Astrocyte (in vitro differentiated cells and primary cell): ENCODE measurements at regions not wholly inside any gene's neighbourhood (a gene's known extent, or its start where the extent isn't known, plus 50 kb on each side); places are given as distances from the start of the nearest gene placed in this dataset.

Source experiments
- DNase-seq: peaks from one replicate; pipeline ENCODE4 v3.0.0-alpha.2; 2010; ENCODE audit warnings: low read depth
- FAIRE-seq: peaks from 2 replicates; lab custom pipeline; 2011; peaks lifted over from hg19 to GRCh38; lab: Jason Lieb, UNC
- H2AFZ ChIP-seq: 2 replicates; pipeline ENCODE4 v1.6.0; 2012; ENCODE audit warnings: low read depth, low read length, inconsistent platforms
- H3K27ac ChIP-seq: 2 replicates; pipeline ENCODE4 v1.5.1; 2011; ENCODE audit warnings: low read depth, low read length, inconsistent platforms
- H3K27me3 ChIP-seq: 2 replicates; pipeline ENCODE4 v1.6.0; 2011; ENCODE audit warnings: low read length, inconsistent platforms; ENCODE audit not compliant: insufficient read depth
- H3K36me3 ChIP-seq: 2 replicates; pipeline ENCODE4 v1.5.1; 2011; ENCODE audit warnings: low read length, inconsistent platforms; ENCODE audit not compliant: insufficient read depth
- H3K4me1 ChIP-seq: 2 replicates; pipeline ENCODE4 v1.5.1; 2011; ENCODE audit warnings: low read length, inconsistent platforms; ENCODE audit not compliant: insufficient read depth
- H3K4me2 ChIP-seq: 2 replicates; pipeline ENCODE4 v1.6.0; 2012; ENCODE audit warnings: low read length, inconsistent platforms
- H3K4me3 ChIP-seq: 2 replicates; pipeline ENCODE4 v1.5.1; 2011; ENCODE audit warnings: low read depth, mild to moderate bottlenecking, low read length, inconsistent platforms; ENCODE audit not compliant: insufficient read depth
- H3K79me2 ChIP-seq: 2 replicates; pipeline ENCODE4 v1.6.0; 2012; ENCODE audit warnings: mild to moderate bottlenecking, low read length, inconsistent platforms; ENCODE audit not compliant: insufficient read depth
- H3K9ac ChIP-seq: 2 replicates; pipeline ENCODE4 v1.6.0; 2012; ENCODE audit warnings: mild to moderate bottlenecking, low read length, inconsistent platforms
- H3K9me3 ChIP-seq: 2 replicates; pipeline ENCODE4 v1.5.1; 2012; ENCODE audit warnings: low read depth, mild to moderate bottlenecking, low read length, inconsistent platforms; ENCODE audit not compliant: insufficient read depth
- H4K20me1 ChIP-seq: 2 replicates; pipeline ENCODE4 v1.6.0; 2012; ENCODE audit warnings: low read length, inconsistent platforms; ENCODE audit not compliant: insufficient read depth
- H3K27ac Mint-ChIP-seq: one replicate; pipeline ENCODE4 v1.8.0; 2021; ENCODE audit warnings: mild to moderate bottlenecking, mixed read lengths; ENCODE audit not compliant: unreplicated experiment
- H3K27me3 Mint-ChIP-seq: one replicate; pipeline ENCODE4 v1.8.0; 2021; ENCODE audit warnings: low read depth, mixed read lengths; ENCODE audit not compliant: unreplicated experiment
- H3K36me3 Mint-ChIP-seq: one replicate; pipeline ENCODE4 v1.8.0; 2021; ENCODE audit warnings: low read depth, mixed read lengths; ENCODE audit not compliant: unreplicated experiment
- H3K4me1 Mint-ChIP-seq: one replicate; pipeline ENCODE4 v1.8.0; 2021; ENCODE audit warnings: low read depth, mixed read lengths; ENCODE audit not compliant: unreplicated experiment
- H3K4me3 Mint-ChIP-seq: one replicate; pipeline ENCODE4 v1.8.0; 2021; ENCODE audit warnings: mild to moderate bottlenecking, moderate library complexity, mixed read lengths; ENCODE audit not compliant: unreplicated experiment
- H3K9me3 Mint-ChIP-seq: one replicate; pipeline ENCODE4 v1.8.0; 2021; ENCODE audit warnings: mild to moderate bottlenecking, mixed read lengths; ENCODE audit not compliant: unreplicated experiment
- EZH2 ChIP-seq: IDR thresholded peaks from 2 replicates; pipeline ENCODE4 v1.6.1; 2012; ENCODE audit warnings: mild to moderate bottlenecking, low read length, inconsistent platforms; ENCODE audit not compliant: insufficient read depth
- TF ChIP-seq, protein P1 (sequence below): IDR thresholded peaks from 2 replicates; pipeline ENCODE4 v1.5.1; 2011; ENCODE audit warnings: low read depth, mild to moderate bottlenecking, inconsistent platforms, low read length, moderate library complexity; ENCODE audit not compliant: insufficient read depth

GRCh38 chr2:21818212-21818795 is 694.5 kb downstream of the TDRD15 start:
- Mint-ChIP-seq H3K4me1 (no peaks in the 10 kb centered on the region), H3K4me3 (no peak overlapping the region), H3K9me3 (no peaks in the 10 kb centered on the region), H3K36me3 (no peaks in the 10 kb centered on the region), H3K27ac (no peak overlapping the region), H3K27me3 (no peaks in the 10 kb centered on the region)
- Histone ChIP-seq H3K79me2 (no peaks in the 10 kb centered on the region), H3K9me3 (no peaks in the 10 kb centered on the region), H3K9ac (no peak overlapping the region), H4K20me1 (no peaks in the 10 kb centered on the region), H3K4me2 (no peak overlapping the region), H3K4me1 (no peaks in the 10 kb centered on the region), H3K36me3 (no peaks in the 10 kb centered on the region), H2AFZ (no peak overlapping the region), H3K4me3 (no peak overlapping the region), H3K27me3 (no peaks in the 10 kb centered on the region), H3K27ac (no peak overlapping the region)
- TF ChIP-seq, protein P1, sequence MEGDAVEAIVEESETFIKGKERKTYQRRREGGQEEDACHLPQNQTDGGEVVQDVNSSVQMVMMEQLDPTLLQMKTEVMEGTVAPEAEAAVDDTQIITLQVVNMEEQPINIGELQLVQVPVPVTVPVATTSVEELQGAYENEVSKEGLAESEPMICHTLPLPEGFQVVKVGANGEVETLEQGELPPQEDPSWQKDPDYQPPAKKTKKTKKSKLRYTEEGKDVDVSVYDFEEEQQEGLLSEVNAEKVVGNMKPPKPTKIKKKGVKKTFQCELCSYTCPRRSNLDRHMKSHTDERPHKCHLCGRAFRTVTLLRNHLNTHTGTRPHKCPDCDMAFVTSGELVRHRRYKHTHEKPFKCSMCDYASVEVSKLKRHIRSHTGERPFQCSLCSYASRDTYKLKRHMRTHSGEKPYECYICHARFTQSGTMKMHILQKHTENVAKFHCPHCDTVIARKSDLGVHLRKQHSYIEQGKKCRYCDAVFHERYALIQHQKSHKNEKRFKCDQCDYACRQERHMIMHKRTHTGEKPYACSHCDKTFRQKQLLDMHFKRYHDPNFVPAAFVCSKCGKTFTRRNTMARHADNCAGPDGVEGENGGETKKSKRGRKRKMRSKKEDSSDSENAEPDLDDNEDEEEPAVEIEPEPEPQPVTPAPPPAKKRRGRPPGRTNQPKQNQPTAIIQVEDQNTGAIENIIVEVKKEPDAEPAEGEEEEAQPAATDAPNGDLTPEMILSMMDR: no peak
- TF ChIP-seq EZH2: no peak
- no peak for DNase-seq
- FAIRE-seq: no peak

DNA sequence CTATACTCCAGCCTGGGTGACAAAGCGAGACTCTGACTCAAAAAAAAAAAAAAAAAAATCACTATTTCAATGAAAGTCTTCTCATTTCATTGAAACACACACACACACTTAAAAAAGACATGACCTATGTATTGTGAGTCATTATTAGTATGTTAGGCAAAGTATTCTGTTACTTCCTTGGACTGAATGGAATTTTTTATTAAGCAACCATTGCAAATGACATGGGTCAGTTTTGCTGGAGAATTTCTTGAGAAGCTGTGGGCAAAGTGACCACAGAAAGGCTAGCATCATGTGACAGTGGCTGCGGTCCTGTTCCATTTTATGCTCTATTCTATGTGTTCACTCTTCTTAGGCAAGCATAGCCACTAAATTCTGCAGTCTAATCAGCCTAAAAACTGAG is 695.7 kb downstream of the TDRD15 start:
- no peak overlapping the region for H3K9ac ChIP-seq
- no peak for FAIRE-seq
- H3K4me1 ChIP-seq: no peaks in the 10 kb centered on the region
- H3K9me3 ChIP-seq: no peaks in the 10 kb centered on the region
- H3K79me2 ChIP-seq: no peaks in the 10 kb centered on the region
- Mint-ChIP-seq H3K36me3 (no peaks in the 10 kb centered on the region), H3K27ac (no peak overlapping the region), H3K9me3 (no peaks in the 10 kb centered on the region), H3K4me3 (no peak overlapping the region), H3K4me1 (no peaks in the 10 kb centered on the region), H3K27me3 (no peaks in the 10 kb centered on the region)
- H3K36me3 ChIP-seq: no peaks in the 10 kb centered on the region
- H4K20me1 ChIP-seq: no peaks in the 10 kb centered on the region
- no peak for DNase-seq
- no peaks in the 10 kb centered on the region for H3K27me3 ChIP-seq
- H3K4me3 ChIP-seq: no peak overlapping the region
- H3K27ac ChIP-seq: no peak overlapping the region
- TF ChIP-seq EZH2: no peak
- TF ChIP-seq, protein P1: no peak
- H2AFZ ChIP-seq: no peak overlapping the region
- no peak overlapping the region for H3K4me2 ChIP-seq

DNA sequence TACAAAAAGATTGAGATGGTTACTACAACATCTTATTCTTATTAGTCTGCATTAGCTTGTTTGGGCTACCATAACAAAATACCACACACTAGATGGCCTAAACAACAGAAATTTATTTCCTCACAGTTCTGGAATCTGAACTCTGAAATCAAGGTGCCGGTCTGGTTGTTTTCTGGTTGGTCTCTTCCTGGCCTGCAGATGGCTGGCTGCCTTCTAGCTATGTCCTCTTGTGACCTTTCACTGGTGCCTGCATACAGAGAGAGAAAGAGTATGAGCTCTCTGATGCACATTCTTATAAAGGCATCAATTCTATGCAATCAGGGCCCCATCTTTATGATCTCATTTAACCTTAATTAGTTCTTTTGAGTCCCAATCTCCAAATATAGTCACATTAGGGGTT is 696.5 kb downstream of the TDRD15 start:
- H3K4me3 Mint-ChIP-seq: no peak overlapping the region
- no peak overlapping the region for H3K9ac ChIP-seq
- H3K79me2 ChIP-seq: no peaks in the 10 kb centered on the region
- TF ChIP-seq EZH2: no peak
- TF ChIP-seq, protein P1: no peak
- FAIRE-seq (no peak), DNase-seq (no peak)
- no peaks in the 10 kb centered on the region for H3K27me3 ChIP-seq
- no peaks in the 10 kb centered on the region for H3K27me3 Mint-ChIP-seq
- H3K4me1 ChIP-seq: no peaks in the 10 kb centered on the region
- H3K36me3 Mint-ChIP-seq: no peaks in the 10 kb centered on the region
- H3K9me3 ChIP-seq: no peaks in the 10 kb centered on the region
- H3K4me2 ChIP-seq: no peak overlapping the region
- H4K20me1 ChIP-seq: no peaks in the 10 kb centered on the region
- no peaks in the 10 kb centered on the region for H3K4me1 Mint-ChIP-seq
- no peak overlapping the region for H3K4me3 ChIP-seq
- H3K9me3 Mint-ChIP-seq: no peaks in the 10 kb centered on the region
- no peaks in the 10 kb centered on the region for H3K36me3 ChIP-seq
- no peak overlapping the region for H3K27ac Mint-ChIP-seq
- H3K27ac ChIP-seq: no peak overlapping the region
- no peak overlapping the region for H2AFZ ChIP-seq
